Left ventricle myocardium inferior (tissue), 1 donor: ENCODE measurements at regions not wholly inside any gene's neighbourhood (a gene's known extent, or its start where the extent isn't known, plus 50 kb on each side); places are given as distances from the start of the nearest gene placed in this dataset.

Source experiments
- DNase-seq: peaks from one replicate; pipeline ENCODE4 v3.0.0-alpha.2; 2020
- H3K27ac ChIP-seq: fragments of 200-600 bp; replicated peaks from 2 replicates; pipeline ENCODE4 v1.8.0; 2021
- H3K27me3 ChIP-seq: fragments of 200-600 bp; 2 replicates; pipeline ENCODE4 v1.8.0; 2021; ENCODE audit warnings: low read depth
- H3K36me3 ChIP-seq: fragments of 200-600 bp; 2 replicates; pipeline ENCODE4 v1.8.0; 2021
- H3K4me1 ChIP-seq: fragments of 200-600 bp; 2 replicates; pipeline ENCODE4 v1.8.0; 2021
- H3K4me3 ChIP-seq: fragments of 200-600 bp; 2 replicates; pipeline ENCODE4 v1.8.0; 2021; ENCODE audit warnings: mild to moderate bottlenecking, moderate library complexity
- H3K9me3 ChIP-seq: fragments of 200-600 bp; replicated peaks from 2 replicates; pipeline ENCODE4 v1.8.0; 2021
- CTCF ChIP-seq: fragments of 200-600 bp; IDR thresholded peaks from 2 replicates; pipeline ENCODE4 v1.8.0; 2021; ENCODE audit warnings: antibody characterized with exemption, mild to moderate bottlenecking, borderline replicate concordance
- intact Hi-C: fragments of 100-400 bp; cut with micrococcal nuclease; formaldehyde crosslinking; loops from one replicate; pipeline ENCODE4 v1.11.0; 2022
- donor health status: DM: no; HTN: yes; CAD: no; lungs with severe emphysema.

GRCh38 chr10:29962166-29962850 is 97.1 kb downstream of the JCAD start:
- no peaks in the 10 kb centered on the region for H3K36me3 ChIP-seq
- DNase-seq = no peak
- H3K27me3 ChIP-seq = no peaks in the 10 kb centered on the region
- intact Hi-C loops = no loop called here
- TF ChIP-seq CTCF = no peak
- H3K27ac ChIP-seq = no peak overlapping the region
- H3K4me3 ChIP-seq = no peak overlapping the region
- H3K9me3 ChIP-seq = no peaks in the 10 kb centered on the region
- H3K4me1 ChIP-seq = peaks cover 6% of the 10 kb centered on the region

- TF ChIP-seq CTCF = no peak
- DNase-seq = no peak
- H3K27ac ChIP-seq = no peak overlapping the region
- intact Hi-C loops = no loop called here
- H3K27me3 ChIP-seq = no peaks in the 10 kb centered on the region
- H3K9me3 ChIP-seq = no peaks in the 10 kb centered on the region
- no peaks in the 10 kb centered on the region for H3K36me3 ChIP-seq
- peaks cover 6% of the 10 kb centered on the region for H3K4me1 ChIP-seq
- H3K4me3 ChIP-seq = no peak overlapping the region
Observed at GRCh38 chr10:29961351-29961750, 98.0 kb downstream of the JCAD start.

- Histone ChIP-seq H3K27ac (no peak overlapping the region), H3K36me3 (no peaks in the 10 kb centered on the region), H3K9me3 (no peaks in the 10 kb centered on the region), H3K4me1 (peaks cover 6% of the 10 kb centered on the region), H3K27me3 (no peaks in the 10 kb centered on the region), H3K4me3 (no peak overlapping the region)
- no peak for DNase-seq
- intact Hi-C loops = no loop called here
- TF ChIP-seq CTCF = no peak
Observed at GRCh38 chr10:29960261-29960660, 99.1 kb downstream of the JCAD start.

GRCh38 chr10:29959586-29959985 is 99.8 kb downstream of the JCAD start:
- H3K27ac ChIP-seq = no peak overlapping the region
- H3K27me3 ChIP-seq = no peaks in the 10 kb centered on the region
- H3K36me3 ChIP-seq = no peaks in the 10 kb centered on the region
- no peaks in the 10 kb centered on the region for H3K9me3 ChIP-seq
- H3K4me1 ChIP-seq = peaks cover 6% of the 10 kb centered on the region
- no peak for DNase-seq
- H3K4me3 ChIP-seq = no peak overlapping the region
- intact Hi-C loops = no loop called here
- no peak for TF ChIP-seq CTCF

GRCh38 chr10:29958440-29958839 is 100.9 kb downstream of the JCAD start:
- Histone ChIP-seq H3K36me3 (no peaks in the 10 kb centered on the region), H3K4me3 (no peak overlapping the region), H3K27me3 (no peaks in the 10 kb centered on the region), H3K27ac (no peak overlapping the region), H3K4me1 (peaks cover 6% of the 10 kb centered on the region), H3K9me3 (no peaks in the 10 kb centered on the region)
- no peak for DNase-seq
- no peak for TF ChIP-seq CTCF
- intact Hi-C loops = no loop called here
